ENCODE measurements at regions not wholly inside any gene's neighbourhood (a gene's known extent, or its start where the extent isn't known, plus 50 kb on each side); places are given as distances from the start of the nearest gene placed in this dataset.

DNA sequence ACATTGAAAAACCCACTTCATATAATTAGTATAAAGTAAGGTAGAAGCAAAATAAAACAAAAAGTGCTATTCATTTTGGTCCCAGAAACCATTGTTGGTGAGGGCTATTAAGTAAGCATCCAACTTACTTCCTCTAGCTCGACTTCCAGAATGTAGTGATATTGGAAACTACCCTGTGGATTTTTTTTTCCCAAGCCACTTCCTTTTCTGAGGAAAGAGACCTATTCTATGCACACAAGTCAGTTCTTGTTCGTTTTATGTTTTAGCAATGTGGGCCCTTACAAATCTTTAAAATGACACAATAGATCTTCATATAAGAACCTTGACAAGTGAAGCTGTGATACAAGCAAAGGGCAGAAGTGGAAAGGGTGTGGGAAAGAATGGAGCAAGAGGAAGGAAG, 402.0 kb upstream of the TBL1XR1 start:
- no peak for DNase-seq (ENCODE audit: low read depth in 2 of 2)

DNA sequence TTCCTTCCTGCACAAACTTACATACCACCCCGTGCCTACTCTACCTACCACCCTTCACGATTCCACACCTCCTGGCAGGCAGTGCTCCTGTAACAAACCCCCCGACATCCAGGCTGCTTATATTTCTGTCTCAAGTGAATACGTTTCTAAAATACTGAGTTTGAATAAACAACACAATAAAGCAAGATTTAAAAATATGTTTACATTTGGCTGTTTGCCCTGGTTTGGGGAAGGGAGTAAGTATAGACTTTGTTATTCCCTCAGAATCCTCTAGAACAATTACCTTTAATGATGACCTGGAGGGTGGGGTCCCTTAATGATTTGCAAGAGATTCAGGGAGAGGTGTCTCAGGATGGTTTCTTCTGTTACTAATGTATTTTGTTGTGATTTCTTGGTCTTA, 402.6 kb upstream of the TBL1XR1 start:
- no peak for DNase-seq (ENCODE audit: low read depth in 2 of 2)

DNA sequence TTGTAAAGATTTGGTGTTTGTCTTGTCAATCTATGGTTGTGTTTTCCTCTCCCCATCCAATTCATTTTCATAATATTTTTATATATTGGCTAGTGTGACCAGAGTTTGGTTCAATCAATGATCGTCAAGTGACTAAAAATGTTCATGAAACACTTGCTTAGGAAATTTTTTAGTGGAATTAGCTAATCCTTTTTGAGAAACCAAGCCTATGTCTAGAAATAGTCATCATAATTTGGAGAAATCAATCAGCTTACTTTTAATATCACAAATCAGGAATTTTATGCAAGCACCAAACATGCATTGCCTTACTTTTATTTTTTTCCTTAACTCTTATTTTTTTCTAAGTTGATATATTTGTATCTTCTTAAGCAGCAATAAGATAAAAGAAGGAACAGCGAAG, 403.1 kb upstream of the TBL1XR1 start:
- no peak for DNase-seq (ENCODE audit: low read depth in 2 of 2)

DNA sequence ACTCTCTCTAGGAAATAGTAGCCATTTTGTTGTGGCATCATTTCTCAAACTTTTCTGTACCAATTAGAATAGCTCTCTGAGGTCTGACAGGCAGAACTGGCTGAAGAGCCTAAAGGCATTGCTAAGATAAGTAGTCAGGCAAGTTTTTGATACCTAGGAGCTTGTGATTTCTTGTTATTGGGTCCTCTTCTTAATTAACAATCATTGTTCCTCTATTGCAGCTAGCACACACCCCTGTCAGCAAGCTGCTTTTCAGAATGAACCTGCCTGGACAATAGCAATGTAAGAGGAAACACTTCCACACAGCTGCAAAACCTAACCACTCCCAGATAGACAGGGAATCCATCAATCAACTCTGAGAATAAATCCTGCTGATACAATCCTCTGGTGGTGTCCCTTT, 403.9 kb upstream of the TBL1XR1 start:
- no peak for DNase-seq (ENCODE audit: low read depth in 2 of 2)

DNA sequence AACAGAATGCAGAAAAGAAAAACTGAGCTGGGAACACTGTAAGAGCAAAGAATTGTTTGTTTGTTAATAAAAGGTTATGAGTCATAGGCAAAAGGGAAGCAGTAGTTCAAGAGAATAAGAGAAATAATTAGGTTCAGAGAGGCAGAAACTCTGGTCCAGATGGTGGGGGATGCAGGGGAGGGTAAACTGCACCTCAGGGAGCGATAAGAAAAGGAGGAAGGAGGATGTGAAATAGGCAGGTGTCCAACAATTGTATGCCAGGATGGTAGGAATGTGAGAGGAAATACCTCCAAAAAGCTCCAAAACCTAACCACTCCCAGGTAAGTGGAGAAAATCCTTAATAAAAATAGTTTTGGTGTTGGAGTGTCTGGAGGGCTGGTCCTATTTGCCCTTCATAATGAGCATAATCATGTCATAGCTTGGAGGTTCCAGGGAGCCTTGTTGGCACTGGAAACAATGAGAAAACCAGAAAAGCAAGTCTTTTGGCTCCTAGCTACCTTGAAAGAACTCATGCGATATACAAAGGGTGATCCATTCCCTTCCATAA, 405.4 kb upstream of the TBL1XR1 start:
- DNase-seq (ENCODE audit: low read depth in 2 of 2), result no peak

DNA sequence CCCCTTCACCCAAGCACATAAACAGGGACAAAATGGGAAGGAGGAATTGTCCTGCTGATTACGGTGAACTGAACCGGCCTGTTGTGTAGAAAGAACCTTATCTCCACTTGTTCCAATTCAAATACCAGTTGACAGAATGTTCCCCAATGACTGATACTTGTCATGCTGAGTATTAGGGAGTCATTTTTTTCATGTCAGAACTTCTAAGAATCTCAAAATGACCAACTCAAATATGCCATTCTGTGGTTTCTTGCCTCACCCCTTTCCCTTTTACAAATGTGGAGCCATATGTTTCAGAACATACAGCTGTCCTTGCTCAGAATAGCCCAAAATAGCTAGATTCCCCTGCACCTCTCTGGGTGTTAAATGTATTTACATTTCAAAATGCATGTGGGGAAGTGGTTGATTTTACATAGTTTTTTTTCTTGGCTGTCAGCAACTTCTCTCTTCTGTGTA, 405.9 kb upstream of the TBL1XR1 start:
- DNase-seq (ENCODE audit: low read depth in 2 of 2), result no peak

DNA sequence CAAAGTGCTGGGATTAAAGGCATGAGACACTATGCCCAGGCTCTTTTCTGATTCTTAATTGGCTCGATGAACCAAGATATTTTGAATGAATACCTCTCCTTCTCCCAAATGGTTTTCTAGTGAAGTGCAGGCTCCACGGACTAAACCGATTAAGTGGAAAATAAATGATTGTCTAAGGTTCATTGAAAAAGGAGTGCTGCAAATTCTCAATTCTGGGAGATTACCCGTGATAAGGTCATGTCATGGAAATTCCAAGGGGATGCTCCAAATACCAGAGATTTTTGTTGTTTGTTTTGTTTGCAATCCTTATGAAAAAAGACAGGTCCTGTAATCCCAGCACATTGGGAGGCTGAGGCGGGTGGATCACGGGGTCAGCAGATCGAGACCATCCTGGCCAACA, 406.9 kb upstream of the TBL1XR1 start:
- no peak for DNase-seq (ENCODE audit: low read depth in 2 of 2)

DNA sequence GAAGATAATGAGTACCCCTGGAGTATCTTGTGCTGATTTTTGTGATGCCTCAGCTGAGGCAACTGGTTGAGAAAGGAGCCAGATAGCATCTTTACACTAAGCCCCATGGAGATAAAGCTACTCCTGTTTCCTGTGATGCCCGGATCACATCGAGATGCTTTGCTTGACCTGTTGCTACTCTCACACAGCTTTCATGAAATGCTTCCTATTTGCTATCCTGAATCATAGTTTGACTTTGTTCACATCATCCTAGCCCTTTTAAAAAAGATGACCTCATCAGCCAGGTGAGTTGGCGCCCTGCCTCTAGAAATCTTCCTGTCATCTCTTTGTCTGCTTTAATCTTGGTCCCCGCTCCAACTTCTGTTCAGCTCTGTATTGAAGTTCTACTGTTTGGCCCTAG, 409.6 kb upstream of the TBL1XR1 start:
- no peak for DNase-seq (ENCODE audit: low read depth in 2 of 2)

DNA sequence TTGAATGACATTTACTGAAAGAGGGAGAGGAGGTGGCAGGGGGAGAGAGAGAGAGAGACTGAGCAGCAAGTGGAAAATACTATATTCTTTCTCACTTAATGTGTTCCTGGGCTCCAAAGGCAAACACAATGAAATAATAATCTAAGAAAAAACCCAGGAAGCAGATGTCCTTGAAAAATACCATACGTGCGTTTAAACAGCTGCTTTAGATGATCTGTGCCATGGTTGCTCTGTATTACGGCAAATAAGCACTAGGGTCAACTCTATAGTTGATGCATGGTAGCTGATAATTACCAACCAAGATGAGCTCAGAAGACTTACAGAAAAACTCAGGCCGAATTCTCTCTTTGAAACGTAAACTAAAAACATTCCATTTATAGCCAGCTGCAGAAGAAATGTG, 410.3 kb upstream of the TBL1XR1 start:
- no peak for DNase-seq (ENCODE audit: low read depth in 2 of 2)

DNA sequence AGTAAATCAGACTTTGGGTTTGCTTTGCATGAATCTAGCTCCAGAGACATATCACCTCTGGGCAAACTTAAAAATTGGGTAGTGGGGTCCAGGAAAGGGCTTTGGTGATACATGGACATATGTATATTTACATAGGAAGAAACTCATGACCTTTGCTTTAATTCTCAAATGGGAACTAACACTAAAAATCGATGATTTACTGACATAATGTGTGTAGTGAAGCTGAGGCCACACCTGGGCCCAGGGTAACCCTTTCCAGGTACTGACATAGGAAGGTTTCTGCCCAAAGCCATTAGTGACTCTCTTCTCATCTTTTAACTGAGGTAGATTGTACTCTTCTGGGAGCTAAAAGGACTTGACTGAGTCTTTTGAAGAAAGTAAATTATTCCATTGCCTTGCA, 411.2 kb upstream of the TBL1XR1 start:
- DNase-seq (ENCODE audit: low read depth in 2 of 2), result no peak

DNA sequence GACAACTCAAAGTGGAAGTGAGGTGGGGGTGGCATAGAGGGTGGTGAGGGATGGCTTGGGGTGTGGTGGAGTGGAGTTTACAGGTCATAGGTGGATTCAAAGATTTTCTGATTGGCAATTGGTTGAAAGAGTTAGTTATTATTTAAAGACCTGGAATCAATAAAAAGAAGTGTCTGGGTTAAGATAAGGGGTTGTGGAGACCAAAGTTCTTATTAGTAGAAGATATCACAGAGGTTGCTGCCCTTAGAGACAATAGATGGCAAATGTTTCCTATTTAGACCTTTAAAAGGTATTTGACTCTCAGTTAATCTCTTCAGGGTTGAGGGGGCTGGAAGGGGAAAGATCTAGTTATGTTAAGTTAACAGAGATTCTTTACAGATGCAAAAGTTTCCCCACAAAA, 412.3 kb upstream of the TBL1XR1 start:
- DNase-seq (ENCODE audit: low read depth in 2 of 2), result no peak

DNA sequence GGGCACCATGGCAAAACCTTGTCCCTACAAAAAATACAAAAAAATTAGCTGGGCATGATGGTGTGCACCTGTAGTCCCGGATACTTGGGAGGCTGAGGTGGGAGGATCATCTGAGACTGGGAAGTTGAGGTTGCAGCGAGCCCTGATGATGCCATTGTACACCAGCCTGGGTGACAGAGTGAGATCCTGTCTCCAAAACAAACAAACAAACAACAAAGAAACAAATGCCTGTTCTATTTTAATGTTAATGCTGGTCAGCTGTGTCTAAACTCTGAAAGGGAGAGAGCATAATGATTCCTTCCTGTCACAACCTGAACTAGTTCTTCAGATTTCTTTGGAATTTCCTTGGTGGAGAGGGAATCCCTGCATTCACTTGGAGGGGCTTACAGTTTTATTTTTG, 413.0 kb upstream of the TBL1XR1 start:
- DNase-seq (ENCODE audit: low read depth in 2 of 2), result no peak

DNA sequence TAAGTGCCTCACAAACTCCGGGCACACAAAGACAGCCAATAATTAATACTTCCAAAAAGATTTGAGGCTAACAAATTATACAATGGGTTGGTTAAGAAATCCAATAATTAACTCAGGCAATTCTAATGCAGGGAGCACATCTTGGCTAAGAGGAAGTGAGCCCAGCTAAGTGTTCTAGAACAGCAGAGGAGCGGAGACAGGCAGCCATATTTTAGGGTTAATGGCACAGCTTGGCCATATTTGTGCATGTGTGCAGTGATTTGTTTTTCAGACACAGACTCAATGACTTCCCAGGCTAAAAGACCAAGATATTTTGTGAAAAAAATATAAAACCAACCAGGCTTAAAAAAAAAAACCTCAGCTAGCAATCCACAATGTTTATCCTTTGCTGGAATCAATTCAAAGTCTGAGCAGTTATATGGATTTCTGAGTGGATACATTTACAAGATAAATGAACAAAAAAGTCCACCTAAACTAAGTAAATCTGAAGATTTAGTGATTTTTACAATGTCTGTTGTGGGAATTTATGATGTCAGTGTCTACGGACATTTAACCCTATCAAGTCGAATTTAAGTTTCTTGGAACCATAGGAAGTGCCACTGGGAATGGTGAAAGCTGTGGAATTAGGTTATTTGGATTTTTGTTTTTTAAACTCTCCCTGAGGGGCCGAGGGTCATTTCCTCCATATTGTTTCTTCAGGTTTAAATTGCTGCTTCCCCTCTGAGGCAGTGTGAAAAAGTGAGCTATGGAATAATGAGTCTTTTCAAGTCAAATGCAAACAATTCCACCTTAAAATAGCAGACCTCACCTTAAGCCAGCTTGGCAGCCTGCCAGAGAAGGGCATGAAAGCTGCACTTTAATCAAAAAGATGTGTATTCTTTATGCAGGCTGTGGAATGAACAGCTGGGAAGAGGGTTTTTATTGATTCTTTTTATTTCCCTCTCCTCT, 413.7 kb upstream of the TBL1XR1 start:
- DNase-seq (ENCODE audit: low read depth in 2 of 2), result no peak

DNA sequence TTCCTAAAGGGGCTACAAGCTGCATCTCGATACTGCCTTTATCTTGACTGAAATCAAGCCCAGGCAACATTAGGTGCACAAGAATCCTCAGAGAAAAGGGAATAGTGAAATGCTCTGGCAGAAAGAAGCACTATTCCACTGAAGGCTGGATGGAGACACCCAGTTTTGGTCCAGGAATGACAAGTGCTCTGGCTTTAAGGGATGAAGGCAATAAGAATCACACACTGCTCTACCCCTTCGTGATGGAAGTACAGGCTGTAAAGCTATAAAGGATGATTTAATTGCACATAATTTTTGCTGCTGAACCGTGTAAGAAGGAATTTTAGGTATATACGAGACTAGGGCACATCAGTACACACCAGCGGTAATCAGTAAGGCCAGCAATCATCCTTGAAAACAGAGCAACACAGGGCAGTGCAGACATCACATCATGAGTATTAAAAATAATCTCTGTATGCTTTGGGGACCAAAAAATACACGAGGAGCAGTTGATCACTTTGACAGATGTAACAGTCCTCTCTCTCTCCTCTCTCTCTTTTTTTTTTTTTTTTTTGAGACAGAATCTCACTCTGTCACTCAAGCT, 414.6 kb upstream of the TBL1XR1 start:
- DNase-seq (ENCODE audit: low read depth in 2 of 2), result no peak

DNA sequence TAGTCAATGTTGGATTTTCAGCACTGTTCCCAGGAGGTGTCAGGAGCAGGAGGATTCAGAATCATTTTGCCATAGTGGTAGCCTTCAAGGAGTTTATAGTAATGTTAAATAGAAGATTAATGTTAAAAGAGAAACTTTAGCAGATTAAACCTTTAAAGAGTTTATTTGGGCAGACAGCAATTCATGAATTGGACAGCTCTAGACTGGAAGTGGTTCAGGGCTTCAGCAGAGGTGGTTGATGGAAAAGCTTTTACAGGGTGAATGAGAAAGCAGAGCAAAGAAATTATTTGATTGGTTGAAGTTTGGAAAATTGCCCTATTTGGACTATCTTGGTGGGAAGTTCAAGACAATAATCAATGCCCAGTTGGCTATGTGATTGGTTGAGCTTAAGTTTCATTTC, 416.6 kb upstream of the TBL1XR1 start:
- DNase-seq (ENCODE audit: low read depth in 2 of 2), result no peak

DNA sequence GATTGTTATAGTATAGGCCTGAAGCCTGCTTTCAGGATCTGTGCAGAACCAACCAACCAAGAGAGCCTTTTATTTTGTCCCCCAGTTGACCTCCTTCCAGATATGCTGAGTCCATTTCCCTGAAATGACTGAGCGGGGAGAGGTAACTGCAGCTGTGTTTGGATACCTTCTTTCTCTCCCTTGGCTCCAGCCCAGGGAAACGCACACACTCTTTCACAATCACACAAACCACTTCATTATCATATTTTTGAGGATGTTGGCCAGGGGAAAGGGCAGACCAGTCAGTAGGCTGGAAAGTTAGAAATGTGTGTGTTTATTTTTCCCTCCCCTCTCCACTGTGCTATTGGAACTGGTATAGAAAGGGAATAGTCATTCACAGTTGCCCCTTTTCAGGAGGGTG, 417.7 kb upstream of the TBL1XR1 start:
- DNase-seq (ENCODE audit: low read depth in 2 of 2), result no peak

DNA sequence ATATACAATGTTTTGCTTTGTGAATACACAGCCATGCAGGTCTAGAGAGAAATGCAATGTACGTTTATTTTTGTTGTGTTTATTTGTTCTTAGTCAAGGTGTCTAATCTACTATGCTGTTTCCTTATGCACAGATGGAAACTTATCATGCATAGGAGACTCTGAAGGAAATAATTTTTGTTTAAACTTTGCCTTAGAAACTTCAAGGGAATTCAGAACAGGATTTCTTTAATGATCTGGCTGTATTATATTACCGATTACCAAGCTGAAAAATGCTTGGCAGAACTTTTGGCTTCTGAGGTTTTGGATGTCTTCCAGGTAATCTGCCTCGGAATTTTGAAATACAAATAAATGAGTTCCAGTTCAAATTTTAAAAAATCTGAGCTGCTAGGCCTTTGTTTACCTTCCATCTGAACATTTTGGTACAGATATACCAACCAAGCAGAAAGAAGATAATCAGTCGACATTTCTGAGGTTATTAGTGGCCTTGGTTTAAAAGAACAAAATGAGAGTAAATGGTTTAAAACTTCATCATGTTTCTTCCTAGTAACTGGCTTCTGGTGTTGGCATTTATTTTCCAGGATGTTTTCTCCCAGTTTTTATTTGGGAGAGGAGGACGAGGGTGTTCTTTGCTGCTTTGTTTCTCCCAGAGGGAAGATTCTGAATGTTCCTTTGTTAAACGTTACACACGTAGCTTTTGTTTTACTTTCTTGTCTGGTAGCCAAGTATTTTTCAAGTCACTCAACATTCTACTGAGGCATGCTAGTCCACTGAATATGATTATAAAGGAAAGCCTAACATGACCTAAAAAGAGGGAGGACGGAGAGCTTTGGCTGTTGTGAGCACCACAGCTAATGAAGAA, 421.8 kb upstream of the TBL1XR1 start:
- DNase-seq (ENCODE audit: low read depth in 2 of 2), result no peak

DNA sequence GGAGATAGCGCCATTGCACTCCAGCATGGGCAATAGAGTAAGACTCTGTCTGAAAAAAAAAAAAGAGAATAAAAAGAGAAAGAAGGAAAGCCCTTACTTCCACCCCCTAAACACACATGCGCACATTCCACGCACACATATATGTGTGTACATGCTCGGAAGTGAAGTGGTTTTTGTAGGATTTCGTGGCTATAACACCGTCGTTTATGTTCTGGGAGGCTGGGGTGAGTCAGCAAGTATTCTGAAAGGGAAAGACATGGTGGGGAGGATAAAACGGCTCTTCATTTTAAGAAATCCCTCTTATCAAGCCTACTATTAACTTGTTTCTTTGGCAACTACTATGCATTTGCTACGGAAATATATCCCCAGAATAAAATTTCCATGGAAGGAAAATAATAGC, 422.8 kb upstream of the TBL1XR1 start:
- DNase-seq (ENCODE audit: low read depth in 2 of 2), result no peak

DNA sequence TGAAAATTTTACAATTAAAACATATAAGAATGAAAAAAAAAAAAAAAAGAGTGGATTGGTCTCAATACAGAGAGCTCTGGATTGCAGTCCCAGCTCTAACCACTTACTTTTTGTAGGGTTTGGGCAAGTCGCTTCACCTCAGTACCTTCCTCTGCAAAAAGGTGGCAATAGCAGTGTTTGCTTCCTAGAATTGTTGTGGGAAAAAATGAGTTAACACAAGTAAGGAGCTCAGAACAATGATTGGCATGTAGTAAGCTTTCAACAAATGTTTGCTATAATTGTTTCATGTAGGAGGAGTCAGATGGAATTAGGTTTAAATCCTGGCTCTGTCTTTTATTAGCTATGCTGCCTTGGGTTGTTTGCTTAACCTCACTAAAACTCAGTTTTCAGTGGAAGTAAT, 425.2 kb upstream of the TBL1XR1 start:
- DNase-seq (ENCODE audit: low read depth in 2 of 2), result no peak

DNA sequence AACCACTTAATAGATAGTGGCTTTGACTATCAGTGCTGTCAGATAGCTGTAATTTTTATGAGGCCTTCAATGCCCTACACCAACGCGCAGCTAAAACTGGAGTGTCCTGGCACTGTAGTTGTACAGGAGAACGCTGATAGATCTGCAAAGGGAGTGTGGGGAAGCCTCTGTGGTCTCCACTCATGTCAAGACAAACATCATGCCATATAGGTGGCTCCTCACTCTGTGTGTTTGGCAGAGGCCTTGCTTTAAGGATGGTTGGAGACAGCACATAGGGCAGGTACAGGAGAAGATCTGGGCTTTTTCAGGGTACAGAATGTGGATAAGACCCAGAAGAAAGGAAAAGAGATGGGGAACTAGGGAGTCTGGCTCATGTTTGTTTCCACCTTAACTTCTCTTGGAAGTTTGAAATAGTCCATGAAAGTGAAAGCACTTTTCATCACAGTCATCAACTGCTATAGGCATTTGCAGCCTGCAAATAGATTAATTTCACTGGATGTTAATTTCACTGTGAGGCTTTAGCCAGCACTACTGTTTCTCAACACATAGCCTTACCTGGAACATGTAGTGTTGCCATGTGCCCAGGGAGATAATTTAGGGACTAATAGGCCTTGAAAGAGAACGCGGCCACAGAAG, 425.8 kb upstream of the TBL1XR1 start:
- DNase-seq (ENCODE audit: low read depth in 2 of 2), result no peak

Data from stimulated activated CD8-positive, alpha-beta memory T cell treated with anti-CD3 and anti-CD28 coated beads, Interleukin-7, amount 100 ng/mL, for 1 hour (primary cell).